ENCODE measurements at regions not wholly inside any gene's neighbourhood (a gene's known extent, or its start where the extent isn't known, plus 50 kb on each side); places are given as distances from the start of the nearest gene placed in this dataset.

DNA sequence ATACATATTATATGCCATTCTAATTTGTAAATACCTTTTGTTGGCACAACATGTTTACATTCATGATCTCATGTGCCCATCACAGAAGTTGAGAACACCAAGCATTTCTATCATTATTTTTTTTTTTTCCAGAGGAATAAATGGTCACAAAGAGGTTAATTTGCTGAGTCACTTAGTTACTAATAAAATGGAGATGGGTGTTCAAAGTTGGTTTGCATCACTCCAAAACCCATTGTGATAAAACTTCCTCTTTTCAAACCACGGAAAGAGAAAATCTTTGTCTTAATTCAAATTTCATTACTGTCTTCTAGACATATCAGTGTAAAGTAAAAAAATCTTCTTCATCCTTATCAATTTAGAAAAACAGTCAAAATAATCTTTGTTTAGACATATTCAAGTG is 636.8 kb upstream of the CCDC179 start:
- H3K4me1 Mint-ChIP-seq: no peaks in the 10 kb centered on the region
- H3K27ac Mint-ChIP-seq: no peak overlapping the region
- no peak overlapping the region for H3K4me3 Mint-ChIP-seq
- H3K36me3 Mint-ChIP-seq (ENCODE audit: low read depth): no peaks in the 10 kb centered on the region
- peaks cover 3% of the 10 kb centered on the region for H3K9me3 Mint-ChIP-seq
- ATAC-seq (ENCODE audit: low read depth) (no peak), DNase-seq (no peak)
- intact Hi-C loops (cut with micrococcal nuclease): no loop called here
- ChIA-PET CTCF (no interaction called here), POLR2A (no interaction called here)
- TF ChIP-seq, protein P1, sequence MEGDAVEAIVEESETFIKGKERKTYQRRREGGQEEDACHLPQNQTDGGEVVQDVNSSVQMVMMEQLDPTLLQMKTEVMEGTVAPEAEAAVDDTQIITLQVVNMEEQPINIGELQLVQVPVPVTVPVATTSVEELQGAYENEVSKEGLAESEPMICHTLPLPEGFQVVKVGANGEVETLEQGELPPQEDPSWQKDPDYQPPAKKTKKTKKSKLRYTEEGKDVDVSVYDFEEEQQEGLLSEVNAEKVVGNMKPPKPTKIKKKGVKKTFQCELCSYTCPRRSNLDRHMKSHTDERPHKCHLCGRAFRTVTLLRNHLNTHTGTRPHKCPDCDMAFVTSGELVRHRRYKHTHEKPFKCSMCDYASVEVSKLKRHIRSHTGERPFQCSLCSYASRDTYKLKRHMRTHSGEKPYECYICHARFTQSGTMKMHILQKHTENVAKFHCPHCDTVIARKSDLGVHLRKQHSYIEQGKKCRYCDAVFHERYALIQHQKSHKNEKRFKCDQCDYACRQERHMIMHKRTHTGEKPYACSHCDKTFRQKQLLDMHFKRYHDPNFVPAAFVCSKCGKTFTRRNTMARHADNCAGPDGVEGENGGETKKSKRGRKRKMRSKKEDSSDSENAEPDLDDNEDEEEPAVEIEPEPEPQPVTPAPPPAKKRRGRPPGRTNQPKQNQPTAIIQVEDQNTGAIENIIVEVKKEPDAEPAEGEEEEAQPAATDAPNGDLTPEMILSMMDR (IDR thresholded peaks at IDR 0.05): no peak
- no peaks in the 10 kb centered on the region for H3K27me3 Mint-ChIP-seq

DNA sequence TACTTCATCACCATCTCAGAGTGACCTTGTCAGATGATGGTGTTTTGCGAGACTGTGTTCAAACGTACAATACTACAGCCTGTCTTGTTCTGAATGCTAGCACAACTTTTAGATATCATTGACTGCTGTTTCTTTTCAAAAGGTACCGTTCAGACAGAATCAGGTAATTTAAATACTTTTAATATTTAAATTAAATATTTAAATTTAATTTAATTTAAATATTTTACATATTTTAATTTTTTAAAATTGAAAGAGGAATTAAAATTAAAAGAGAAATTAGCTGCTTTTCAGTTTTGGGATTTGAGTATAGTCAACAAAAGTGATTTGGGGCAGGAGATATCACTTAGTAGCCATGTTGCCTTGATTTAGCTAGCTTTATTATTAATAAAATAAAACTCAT is 642.1 kb upstream of the CCDC179 start:
- Mint-ChIP-seq H3K27me3 (no peaks in the 10 kb centered on the region), H3K36me3 (ENCODE audit: low read depth) (no peaks in the 10 kb centered on the region), H3K4me3 (no peak overlapping the region), H3K9me3 (peaks cover 3% of the 10 kb centered on the region), H3K4me1 (no peaks in the 10 kb centered on the region), H3K27ac (no peak overlapping the region)
- CTCF ChIA-PET: no interaction called here
- intact Hi-C loops (cut with micrococcal nuclease): no loop called here
- TF ChIP-seq, protein P1 (IDR thresholded peaks at IDR 0.05): no peak
- ATAC-seq (ENCODE audit: low read depth) (no peak), DNase-seq (no peak)
- POLR2A ChIA-PET: no interaction called here

DNA sequence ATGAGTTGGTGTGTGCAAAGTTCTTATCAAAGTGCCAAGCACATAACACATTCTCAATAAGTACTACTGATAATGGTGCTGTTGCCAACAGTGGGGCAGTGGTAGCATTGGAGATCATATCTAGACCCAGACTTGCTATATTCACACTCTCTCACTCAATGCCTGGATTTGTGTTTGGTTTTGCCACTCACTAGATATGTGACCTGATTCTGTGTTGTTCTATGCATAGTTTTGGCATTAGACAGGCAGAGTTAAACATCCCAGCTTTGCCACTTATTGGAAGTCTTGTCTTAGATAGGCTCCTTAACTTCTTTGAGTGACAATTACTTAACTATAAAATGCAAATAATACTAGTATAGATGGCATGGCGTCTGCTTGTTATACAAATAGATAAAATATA is 642.6 kb upstream of the CCDC179 start:
- intact Hi-C loops (cut with micrococcal nuclease): no loop called here
- ATAC-seq (ENCODE audit: low read depth) (no peak), DNase-seq (no peak)
- ChIA-PET CTCF (no interaction called here), POLR2A (no interaction called here)
- Mint-ChIP-seq H3K27me3 (no peaks in the 10 kb centered on the region), H3K9me3 (peaks cover 3% of the 10 kb centered on the region), H3K36me3 (ENCODE audit: low read depth) (no peaks in the 10 kb centered on the region), H3K27ac (no peak overlapping the region), H3K4me3 (no peak overlapping the region), H3K4me1 (no peaks in the 10 kb centered on the region)
- TF ChIP-seq, protein P1 (IDR thresholded peaks at IDR 0.05): no peak

DNA sequence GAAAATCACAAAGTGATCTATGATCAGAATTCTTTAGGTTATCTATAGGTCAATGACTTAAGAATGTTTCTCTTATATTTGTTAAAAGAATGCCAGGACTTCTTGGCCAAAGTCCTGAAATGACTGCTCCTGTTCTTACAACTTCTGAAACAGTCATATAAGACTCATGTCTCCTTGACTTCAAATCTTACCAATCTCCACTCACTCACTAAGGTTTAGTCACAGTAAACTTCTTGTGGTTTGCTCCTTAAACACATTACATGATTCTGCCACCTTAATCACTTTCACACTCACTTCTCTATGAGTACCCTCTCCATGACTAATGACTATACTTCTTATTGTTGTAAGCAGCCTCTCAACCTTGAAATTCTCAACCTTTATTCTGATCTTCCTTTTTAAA is 648.7 kb upstream of the CCDC179 start:
- Mint-ChIP-seq H3K4me3 (no peak overlapping the region), H3K27me3 (no peaks in the 10 kb centered on the region), H3K9me3 (no peaks in the 10 kb centered on the region), H3K4me1 (no peaks in the 10 kb centered on the region), H3K27ac (no peak overlapping the region), H3K36me3 (ENCODE audit: low read depth) (no peaks in the 10 kb centered on the region)
- ChIA-PET CTCF (no interaction called here), POLR2A (no interaction called here)
- no peak for DNase-seq
- ATAC-seq (ENCODE audit: low read depth): no peak
- intact Hi-C loops (cut with micrococcal nuclease): no loop called here
- TF ChIP-seq, protein P1 (IDR thresholded peaks at IDR 0.05): no peak

DNA sequence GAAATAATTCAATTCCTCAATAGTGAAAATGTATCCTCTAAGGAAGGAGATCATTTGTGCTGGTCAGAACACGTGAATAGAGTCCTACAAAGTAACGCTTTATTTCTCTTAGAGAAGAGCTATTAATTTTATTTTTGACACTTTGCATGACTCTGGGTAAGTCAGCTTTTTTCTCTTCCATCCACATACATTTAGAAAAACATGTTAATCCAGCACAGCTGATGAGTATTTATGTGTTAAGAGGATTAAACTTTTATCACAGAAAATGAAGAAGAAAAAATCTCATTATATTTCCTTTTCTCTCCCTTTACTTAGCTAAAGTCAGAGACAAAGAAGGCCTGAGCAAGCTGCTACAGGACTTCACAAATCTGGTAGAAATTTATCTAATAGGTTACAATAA is 649.5 kb upstream of the CCDC179 start:
- ChIA-PET POLR2A (no interaction called here), CTCF (no interaction called here)

More for the DNA sequence above, 649.5 kb upstream of the CCDC179 start:
- no peak overlapping the region for H3K27ac Mint-ChIP-seq
- H3K27me3 Mint-ChIP-seq: no peaks in the 10 kb centered on the region
- no peak overlapping the region for H3K4me3 Mint-ChIP-seq
- DNase-seq (no peak), ATAC-seq (ENCODE audit: low read depth) (no peak)
- TF ChIP-seq, protein P1 (IDR thresholded peaks at IDR 0.05): no peak
- no peaks in the 10 kb centered on the region for H3K36me3 Mint-ChIP-seq (ENCODE audit: low read depth)
- intact Hi-C loops (cut with micrococcal nuclease): no loop called here
- H3K4me1 Mint-ChIP-seq: no peaks in the 10 kb centered on the region
- no peaks in the 10 kb centered on the region for H3K9me3 Mint-ChIP-seq
